Heart right ventricle (tissue), 16 donors: ENCODE measurements at regions not wholly inside any gene's neighbourhood (a gene's known extent, or its start where the extent isn't known, plus 50 kb on each side); places are given as distances from the start of the nearest gene placed in this dataset.

Source experiments
- ATAC-seq, 8 donors: fragments of 200-7000 bp; cut with Tn5 transposase; one replicate each; pipeline ENCODE4 v1.9.1; 2020; ENCODE audit warnings: mild to moderate bottlenecking in 8 of 8, moderate library complexity in 8 of 8, moderate number of reproducible peaks in 1 of 8
- DNase-seq, 2 donors: peaks; one replicate each; pipeline ENCODE4 v3.0.0-alpha.2; 2020
- H3K27ac ChIP-seq, 10 donors: fragments of 200-600 bp; sonication (generic) in 2 of 10; one replicate each; pipeline versions ENCODE4 v1.5.0 to v1.8.0; 2020 to 2022; ENCODE audit warnings: mild to moderate bottlenecking in 3 of 10
- H3K27me3 ChIP-seq, 7 donors: fragments of 200-600 bp; one replicate each; pipeline ENCODE4 v1.8.0; 2021 to 2022; ENCODE audit warnings: mild to moderate bottlenecking in 2 of 7
- H3K36me3 ChIP-seq, 9 donors: fragments of 200-600 bp; sonication (generic) in 1 of 9; one replicate each; pipeline versions ENCODE4 v1.5.0 to v1.8.0; 2020 to 2022; ENCODE audit warnings: mild to moderate bottlenecking in 2 of 9
- H3K4me1 ChIP-seq, 9 donors: fragments of 200-600 bp; sonication (generic) in 1 of 9; one replicate each; pipeline versions ENCODE4 v1.5.0 to v1.8.0; 2020 to 2022; ENCODE audit warnings: mild to moderate bottlenecking in 4 of 9
- H3K4me3 ChIP-seq, 10 donors: fragments of 200-600 bp; sonication (generic) in 2 of 10; one replicate each; pipeline versions ENCODE4 v1.5.0 to v1.8.0; 2020 to 2022; ENCODE audit warnings: mild to moderate bottlenecking in 7 of 10, moderate library complexity in 2 of 10
- H3K9me3 ChIP-seq, 11 donors: fragments of 200-600 bp in 10 of 11; sonication (generic) in 2 of 11; one replicate each; pipeline versions ENCODE4 v1.5.0 to v1.8.0; 2013 to 2022; ENCODE audit warnings: mild to moderate bottlenecking in 2 of 11, control low read depth in 1 of 11, moderate library complexity in 1 of 11
- WGBS, 2 donors: extraction: QIAGEN DNeasy Blood & Tissue Kit; methylation state at CpG; one replicate each; pipeline ENCODE4 v1.1.7; 2013; ENCODE audit warnings: inconsistent platforms in 1 of 2; 5-methylcytosine and 5-hydroxymethylcytosine counted together
- intact Hi-C, 10 donors: fragments of 100-400 bp; cut with DNase I; formaldehyde crosslinking; loops; one replicate each; pipeline versions ENCODE4 v1.11.1 to v1.14.2; 2022
- TF ChIP-seq, protein P1 (sequence below), 9 donors: fragments of 200-600 bp; sonication (generic) in 2 of 9; IDR thresholded peaks; one replicate each; pipeline versions ENCODE4 v1.5.0 to v1.8.0; 2021 to 2022; ENCODE audit warnings: antibody characterized with exemption in 9 of 9, mild to moderate bottlenecking in 5 of 9, moderate library complexity in 1 of 9
- donor health status: Arrhythmogenic right ventricular cardiomyopathy.
- donor health status: ischemic (EF 13 %, LVEDD 7.1; RV severe dilation, severe dysfunction).
- donor health status: healthy with polysubstance abuse.
- donor health status: DM: no; HTN: yes; CAD: no.
- donor health status: DM: no; HTN: no; CAD: no.
- donor health status: ischemic (EF 25% LVEDD 6.9; RV normal size, moderate dysfunction).
- donor health status: ischemic (EF 25% LVEDD 5.7; RV mildly dilated, moderate dysfunction).
- donor health status: healthy.
- donor health status: DM: yes; HTN: yes; CAD: no.
- donor health status: Ischemic cardiomyopathy.
- donor health status: ischemic (EF 35%, LVEDD 5.7; RV mildly dilated, moderate dysfunction).
- donor health status: nonischemic (EF 11% LVEDD 7.7; RV severe dilation, severe dysfunction).
- donor health status: DM: yes; HTN: yes; CAD: no.
- donor health status: PGD.
- donor health status: ischemic (EF 29% LVEDD 5.4; RV normal size, mild dysfunction).
- donor health status: nonischemic (EF 23%, LVEDD 6.1; RV moderate dilation, normal function).

DNA sequence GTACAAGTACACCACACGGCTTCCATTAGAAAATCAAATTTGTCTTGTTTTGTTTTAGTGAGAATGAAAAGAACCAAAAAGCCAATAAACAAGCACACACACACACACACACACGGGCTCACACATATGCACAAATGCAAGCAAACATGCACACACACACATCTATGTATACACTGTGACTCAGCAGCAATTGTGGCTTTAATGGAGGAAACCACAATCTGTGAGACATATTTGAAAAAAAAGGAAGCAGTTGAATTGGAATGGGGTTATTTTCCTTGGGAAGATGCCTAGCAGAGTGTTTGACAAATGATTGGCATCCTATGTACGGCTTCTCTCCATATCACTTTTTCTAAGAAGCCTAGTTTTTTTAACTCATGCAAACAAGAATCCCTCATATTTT is 201.1 kb upstream of the ARRDC4 start:
- H3K36me3 ChIP-seq = no peaks in the 10 kb centered on the region
- H3K27ac ChIP-seq = no peak overlapping the region
- DNase-seq (no peak), ATAC-seq (no peak)
- no peaks in the 10 kb centered on the region for H3K4me1 ChIP-seq
- TF ChIP-seq, protein P1, sequence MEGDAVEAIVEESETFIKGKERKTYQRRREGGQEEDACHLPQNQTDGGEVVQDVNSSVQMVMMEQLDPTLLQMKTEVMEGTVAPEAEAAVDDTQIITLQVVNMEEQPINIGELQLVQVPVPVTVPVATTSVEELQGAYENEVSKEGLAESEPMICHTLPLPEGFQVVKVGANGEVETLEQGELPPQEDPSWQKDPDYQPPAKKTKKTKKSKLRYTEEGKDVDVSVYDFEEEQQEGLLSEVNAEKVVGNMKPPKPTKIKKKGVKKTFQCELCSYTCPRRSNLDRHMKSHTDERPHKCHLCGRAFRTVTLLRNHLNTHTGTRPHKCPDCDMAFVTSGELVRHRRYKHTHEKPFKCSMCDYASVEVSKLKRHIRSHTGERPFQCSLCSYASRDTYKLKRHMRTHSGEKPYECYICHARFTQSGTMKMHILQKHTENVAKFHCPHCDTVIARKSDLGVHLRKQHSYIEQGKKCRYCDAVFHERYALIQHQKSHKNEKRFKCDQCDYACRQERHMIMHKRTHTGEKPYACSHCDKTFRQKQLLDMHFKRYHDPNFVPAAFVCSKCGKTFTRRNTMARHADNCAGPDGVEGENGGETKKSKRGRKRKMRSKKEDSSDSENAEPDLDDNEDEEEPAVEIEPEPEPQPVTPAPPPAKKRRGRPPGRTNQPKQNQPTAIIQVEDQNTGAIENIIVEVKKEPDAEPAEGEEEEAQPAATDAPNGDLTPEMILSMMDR (IDR thresholded peaks at IDR 0.05) = no peak
- no peaks in the 10 kb centered on the region for H3K9me3 ChIP-seq
- H3K4me3 ChIP-seq = no peak overlapping the region
- intact Hi-C loops = loop anchor here in 5 of 10 donors (10.0 kb wide), 2 partner anchors 1395 to 1405 kb away; no protein-coding TSS in a partner anchor
- H3K27me3 ChIP-seq = peaks cover 0 to 27% (median 13%) of the 10 kb centered on the region in 7 donors
- WGBS, 2 donors = 65 to 71% methylated on average over 3 of the region's 3 CpGs

DNA sequence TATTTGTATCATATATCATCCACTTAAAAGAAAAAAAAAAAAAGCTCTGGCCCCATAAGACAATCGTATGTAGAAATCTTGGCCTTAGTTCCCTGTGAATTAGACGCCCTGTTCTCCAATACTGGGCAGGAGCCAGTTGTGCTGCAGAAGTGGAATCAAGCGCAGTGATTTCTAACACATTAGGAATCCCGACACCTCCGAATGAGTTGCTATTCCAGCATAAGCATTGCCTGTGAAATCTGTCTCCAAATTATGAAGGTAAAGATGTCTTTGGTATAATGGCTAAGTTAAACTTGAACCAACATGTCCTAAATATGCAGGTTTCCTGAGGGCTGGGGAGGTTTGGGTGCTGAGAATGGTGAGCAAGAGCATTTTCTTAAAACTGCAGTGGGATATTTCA is 199.4 kb upstream of the ARRDC4 start:
- H3K4me1 ChIP-seq = no peaks in the 10 kb centered on the region
- ATAC-seq = no peak
- DNase-seq = no peak
- H3K9me3 ChIP-seq = no peaks in the 10 kb centered on the region
- H3K27ac ChIP-seq = no peak overlapping the region
- WGBS, 2 donors = 39% methylated on average over 5 of the region's 5 CpGs
- intact Hi-C loops = no loop called here
- H3K27me3 ChIP-seq = peaks cover 0 to 28% (median 13%) of the 10 kb centered on the region in 7 donors
- no peaks in the 10 kb centered on the region for H3K36me3 ChIP-seq
- H3K4me3 ChIP-seq = no peak overlapping the region
- TF ChIP-seq, protein P1 (IDR thresholded peaks at IDR 0.05) = no peak

DNA sequence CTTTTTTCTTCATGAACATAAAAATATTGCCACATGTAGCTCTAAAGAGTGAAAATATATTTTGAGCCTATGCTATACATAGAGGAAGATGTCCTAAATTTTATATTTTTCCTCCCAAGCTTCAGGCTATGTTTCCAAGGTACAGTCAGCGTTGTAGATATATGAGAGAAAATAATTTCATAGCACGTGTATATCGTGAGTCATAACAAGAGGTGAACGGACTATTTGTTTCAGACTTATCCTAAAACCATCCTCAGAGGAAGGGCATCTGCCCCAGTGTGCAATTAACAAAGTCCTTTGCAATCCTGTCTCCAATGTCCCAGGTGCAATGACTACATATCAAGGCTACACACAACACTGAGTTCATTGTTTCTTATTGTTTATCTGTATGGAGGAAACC is 177.3 kb upstream of the ARRDC4 start:
- intact Hi-C loops = no loop called here
- H3K27ac ChIP-seq = no peak overlapping the region
- no peaks in the 10 kb centered on the region for H3K27me3 ChIP-seq
- ATAC-seq (no peak), DNase-seq (no peak)
- no peak overlapping the region for H3K4me3 ChIP-seq
- peaks cover 0 to 3% (median 0%) of the 10 kb centered on the region in 11 donors for H3K9me3 ChIP-seq
- TF ChIP-seq, protein P1 (IDR thresholded peaks at IDR 0.05) = no peak
- no peaks in the 10 kb centered on the region for H3K4me1 ChIP-seq
- no peaks in the 10 kb centered on the region for H3K36me3 ChIP-seq
- WGBS, 2 donors = 76 to 80% methylated on average over 4 of the region's 4 CpGs

DNA sequence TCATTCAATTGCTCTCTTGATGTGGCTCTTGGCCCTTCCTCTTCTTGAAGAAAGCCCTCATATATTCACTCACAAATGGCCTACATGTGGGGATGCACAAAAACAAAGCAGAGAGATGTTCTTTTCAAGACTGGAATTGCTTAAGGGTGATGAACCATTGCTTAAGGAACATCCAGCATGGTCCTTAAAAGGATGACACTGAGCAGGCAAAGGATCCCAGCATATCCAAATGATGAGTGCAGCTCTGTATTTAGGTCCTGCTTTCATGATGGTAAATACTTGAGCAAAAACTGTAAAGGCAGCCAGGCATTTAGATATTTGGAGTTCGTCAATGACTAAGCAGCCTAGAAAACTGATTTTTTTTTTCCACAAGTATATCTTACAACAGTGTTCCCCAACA is 173.8 kb upstream of the ARRDC4 start:
- no peak overlapping the region for H3K4me3 ChIP-seq
- intact Hi-C loops = no loop called here
- H3K27ac ChIP-seq = no peak overlapping the region
- no peaks in the 10 kb centered on the region for H3K9me3 ChIP-seq
- H3K4me1 ChIP-seq = no peaks in the 10 kb centered on the region
- DNase-seq (no peak), ATAC-seq (no peak)
- TF ChIP-seq, protein P1 (IDR thresholded peaks at IDR 0.05) = no peak
- no peaks in the 10 kb centered on the region for H3K36me3 ChIP-seq
- no peaks in the 10 kb centered on the region for H3K27me3 ChIP-seq
- 72 to 88% methylated on average over 1 of the region's 1 CpG for WGBS, 2 donors
